OCI-LY3 (cell line): ENCODE measurements at regions not wholly inside any gene's neighbourhood (a gene's known extent, or its start where the extent isn't known, plus 50 kb on each side); places are given as distances from the start of the nearest gene placed in this dataset.

ENCODE experiments used
- H2AFZ ChIP-seq: fragments of 200-600, 300-600 bp; shearing (Covaris generic); 2 replicates; pipeline ENCODE4 v1.6.0; 2014; ENCODE audit warnings: antibody characterized with exemption, low read depth, low read length
- H3K27ac ChIP-seq: fragments of 200-600, 300-600 bp; sonication (generic); 2 replicates; pipeline ENCODE4 v1.5.1; 2014; ENCODE audit warnings: mild to moderate bottlenecking, low read length, moderate library complexity, mixed read lengths
- H3K27me3 ChIP-seq: fragments of 200-600, 300-600 bp; sonication (generic); 2 replicates; pipeline ENCODE4 v1.6.1; 2014; ENCODE audit warnings: low read depth, low read length, mixed read lengths
- H3K36me3 ChIP-seq: fragments of 200-600, 300-600 bp; sonication (generic); replicated peaks from 2 replicates; pipeline ENCODE3; 2014; ENCODE audit warnings: low read depth, low read length, mixed read lengths
- H3K4me1 ChIP-seq: fragments of 300-600, 200-600 bp; sonication (generic); 2 replicates; pipeline ENCODE4 v1.6.1; 2014; ENCODE audit warnings: low read length, mixed read lengths
- H3K4me2 ChIP-seq: fragments of 200-600, 300-600 bp; sonication (generic); 2 replicates; pipeline ENCODE4 v1.6.1; 2014; ENCODE audit warnings: low read length, mixed read lengths
- H3K4me3 ChIP-seq: fragments of 300-600, 200-600 bp; sonication (generic); 2 replicates; pipeline ENCODE4 v1.5.1; 2014; ENCODE audit warnings: antibody characterized with exemption, mild to moderate bottlenecking, low read length, moderate library complexity
- H3K79me2 ChIP-seq: fragments of 300-600, 200-600 bp; shearing (Covaris generic); 2 replicates; pipeline ENCODE4 v1.6.1; 2014; ENCODE audit warnings: mild to moderate bottlenecking, low read length, mixed read lengths
- H3K9ac ChIP-seq: fragments of 300-600, 200-600 bp; shearing (Covaris generic); 2 replicates; pipeline ENCODE4 v1.6.0; 2014; ENCODE audit warnings: mild to moderate bottlenecking, low read length, moderate library complexity
- H3K9me3 ChIP-seq: fragments of 200-600, 300-600 bp; shearing (Covaris generic); 2 replicates; pipeline ENCODE4 v1.6.1; 2014; ENCODE audit warnings: low read length, mixed read lengths; ENCODE audit not compliant: insufficient read depth
- H4K20me1 ChIP-seq: fragments of 200-600, 300-600 bp; sonication (generic); 2 replicates; pipeline ENCODE4 v1.6.1; 2016; ENCODE audit warnings: low read length, mixed read lengths; ENCODE audit not compliant: insufficient read depth
- EZH2phosphoT487 ChIP-seq: fragments of 200-600 bp; shearing (Covaris generic); IDR thresholded peaks from 2 replicates; pipeline ENCODE4 v1.6.1; 2018; ENCODE audit warnings: antibody characterized with exemption, mixed run types, low read depth
- TF ChIP-seq, protein P1 (sequence below): fragments of 200-600, 300-600 bp; sonication (generic); IDR thresholded peaks from 2 replicates; pipeline ENCODE4 v1.5.1; 2014; ENCODE audit warnings: antibody characterized with exemption, low read length, low read depth

DNA sequence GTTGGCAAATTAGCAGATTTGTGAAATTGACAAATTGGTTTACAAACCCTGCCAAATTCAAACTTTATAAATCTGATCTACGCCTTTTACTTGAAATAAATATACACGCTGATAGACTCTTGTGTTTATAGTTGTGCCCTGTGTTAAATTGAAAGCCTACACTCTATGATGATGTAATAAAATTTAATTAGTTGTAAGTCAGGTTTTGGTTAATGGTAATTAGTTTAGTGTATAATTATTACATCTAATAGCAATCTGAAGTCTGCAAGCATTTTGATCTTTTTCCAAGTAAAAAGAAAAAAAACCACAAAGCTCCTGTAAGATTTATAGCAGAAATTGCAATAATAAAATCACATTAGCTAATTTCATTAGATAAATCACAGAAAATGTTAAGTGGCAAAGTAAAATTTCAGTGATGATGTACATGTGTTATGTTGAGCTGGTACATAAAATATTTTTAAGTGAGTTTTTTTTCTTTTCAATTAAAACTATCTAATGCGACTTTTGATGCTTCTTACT is 72.7 kb upstream of the TENM3 start:
- Histone ChIP-seq H3K79me2 (no peaks in the 10 kb centered on the region), H4K20me1 (no peaks in the 10 kb centered on the region), H2AFZ (no peak overlapping the region), H3K4me1 (no peaks in the 10 kb centered on the region), H3K9ac (no peak overlapping the region), H3K4me2 (no peak overlapping the region), H3K9me3 (no peaks in the 10 kb centered on the region), H3K36me3 (no peaks in the 10 kb centered on the region), H3K4me3 (no peak overlapping the region), H3K27ac (no peak overlapping the region), H3K27me3 (no peaks in the 10 kb centered on the region)
- TF ChIP-seq EZH2phosphoT487 = no peak
- TF ChIP-seq, protein P1, sequence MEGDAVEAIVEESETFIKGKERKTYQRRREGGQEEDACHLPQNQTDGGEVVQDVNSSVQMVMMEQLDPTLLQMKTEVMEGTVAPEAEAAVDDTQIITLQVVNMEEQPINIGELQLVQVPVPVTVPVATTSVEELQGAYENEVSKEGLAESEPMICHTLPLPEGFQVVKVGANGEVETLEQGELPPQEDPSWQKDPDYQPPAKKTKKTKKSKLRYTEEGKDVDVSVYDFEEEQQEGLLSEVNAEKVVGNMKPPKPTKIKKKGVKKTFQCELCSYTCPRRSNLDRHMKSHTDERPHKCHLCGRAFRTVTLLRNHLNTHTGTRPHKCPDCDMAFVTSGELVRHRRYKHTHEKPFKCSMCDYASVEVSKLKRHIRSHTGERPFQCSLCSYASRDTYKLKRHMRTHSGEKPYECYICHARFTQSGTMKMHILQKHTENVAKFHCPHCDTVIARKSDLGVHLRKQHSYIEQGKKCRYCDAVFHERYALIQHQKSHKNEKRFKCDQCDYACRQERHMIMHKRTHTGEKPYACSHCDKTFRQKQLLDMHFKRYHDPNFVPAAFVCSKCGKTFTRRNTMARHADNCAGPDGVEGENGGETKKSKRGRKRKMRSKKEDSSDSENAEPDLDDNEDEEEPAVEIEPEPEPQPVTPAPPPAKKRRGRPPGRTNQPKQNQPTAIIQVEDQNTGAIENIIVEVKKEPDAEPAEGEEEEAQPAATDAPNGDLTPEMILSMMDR = no peak

DNA sequence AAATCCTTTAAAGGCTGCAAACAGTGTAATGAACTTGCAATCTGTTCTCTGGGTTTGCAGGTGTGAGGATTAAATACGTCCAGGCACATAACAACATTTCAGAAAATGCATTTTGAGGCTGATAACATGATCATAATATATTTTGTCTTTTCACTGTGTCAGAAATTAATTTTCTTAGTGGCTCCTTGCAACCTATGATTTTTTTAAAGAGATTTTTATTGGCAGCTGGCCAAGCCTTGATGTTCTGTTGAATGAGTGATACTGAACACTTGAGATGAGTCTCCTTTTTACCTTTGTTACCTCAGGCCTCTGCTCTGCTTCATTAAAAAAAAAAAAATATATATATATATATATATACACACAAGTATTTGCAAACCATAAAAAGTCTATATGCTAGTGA is 68.2 kb upstream of the TENM3 start:
- no peaks in the 10 kb centered on the region for H3K4me1 ChIP-seq
- no peaks in the 10 kb centered on the region for H3K9me3 ChIP-seq
- H4K20me1 ChIP-seq = no peaks in the 10 kb centered on the region
- H3K27me3 ChIP-seq = no peaks in the 10 kb centered on the region
- no peak overlapping the region for H3K9ac ChIP-seq
- no peak overlapping the region for H3K4me2 ChIP-seq
- no peaks in the 10 kb centered on the region for H3K79me2 ChIP-seq
- no peaks in the 10 kb centered on the region for H3K36me3 ChIP-seq
- no peak overlapping the region for H3K27ac ChIP-seq
- no peak overlapping the region for H3K4me3 ChIP-seq
- no peak for TF ChIP-seq EZH2phosphoT487
- no peak overlapping the region for H2AFZ ChIP-seq

DNA sequence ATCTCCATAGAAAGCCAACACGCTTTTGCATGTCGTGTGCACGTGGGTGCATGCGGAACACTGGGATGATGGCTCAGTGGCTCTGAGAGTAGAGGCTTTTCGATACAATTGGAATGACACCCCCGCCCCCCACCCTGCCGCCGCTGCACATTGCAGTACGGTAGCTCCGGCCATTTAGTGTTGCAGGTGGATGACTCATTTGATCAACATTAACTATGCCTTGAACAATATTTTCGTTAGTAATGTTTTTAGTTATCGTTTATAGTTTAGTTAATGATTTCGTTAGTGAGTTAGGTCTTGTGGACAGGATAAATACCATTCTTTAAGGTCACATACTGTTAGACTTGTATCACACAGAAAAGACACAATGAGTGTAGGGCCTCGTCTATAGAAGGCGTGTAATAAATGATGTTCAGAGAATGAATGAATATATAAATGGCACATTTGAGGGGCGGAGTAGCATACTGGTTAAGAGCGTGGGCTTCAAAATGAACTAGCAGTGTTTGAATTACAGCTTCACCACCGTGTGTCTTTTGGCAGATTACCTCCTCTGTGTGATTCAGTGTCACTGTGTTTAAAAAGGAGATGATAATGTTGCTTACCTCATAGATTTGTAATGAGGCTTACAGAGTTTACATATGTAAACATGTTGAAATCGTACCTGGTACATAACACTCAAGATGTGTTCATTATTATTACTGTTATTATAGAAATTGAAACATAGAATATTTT is 67.2 kb upstream of the TENM3 start:
- H3K4me3 ChIP-seq = no peak overlapping the region
- no peaks in the 10 kb centered on the region for H3K36me3 ChIP-seq
- no peaks in the 10 kb centered on the region for H3K4me1 ChIP-seq
- TF ChIP-seq EZH2phosphoT487 = no peak
- H4K20me1 ChIP-seq = no peaks in the 10 kb centered on the region
- H2AFZ ChIP-seq = no peak overlapping the region
- H3K9ac ChIP-seq = no peak overlapping the region
- H3K79me2 ChIP-seq = no peaks in the 10 kb centered on the region
- H3K4me2 ChIP-seq = no peak overlapping the region
- H3K9me3 ChIP-seq = no peaks in the 10 kb centered on the region
- no peak overlapping the region for H3K27ac ChIP-seq
- H3K27me3 ChIP-seq = no peaks in the 10 kb centered on the region

DNA sequence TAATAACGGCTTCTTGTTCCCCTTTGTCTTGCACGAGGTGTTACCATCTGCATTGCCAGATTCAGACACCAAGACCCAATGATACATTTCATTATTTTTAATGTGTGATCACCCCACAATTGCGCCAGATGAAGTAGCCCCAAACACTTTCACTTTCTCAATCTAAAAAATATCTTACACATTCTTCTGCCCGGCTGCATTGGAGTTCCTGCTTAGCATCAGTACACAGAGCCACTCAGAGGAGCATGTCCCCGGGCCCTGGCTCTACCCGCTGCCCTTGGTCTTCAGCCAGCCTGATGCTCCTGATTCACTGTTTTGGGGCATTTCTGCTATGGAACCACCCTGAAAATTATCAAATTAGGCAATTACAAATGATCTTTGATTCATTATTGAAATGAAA is 66.0 kb upstream of the TENM3 start:
- Histone ChIP-seq H3K27ac (no peak overlapping the region), H3K4me3 (no peak overlapping the region), H3K9ac (no peak overlapping the region), H3K4me2 (no peak overlapping the region), H2AFZ (no peak overlapping the region), H3K4me1 (no peaks in the 10 kb centered on the region), H4K20me1 (no peaks in the 10 kb centered on the region), H3K27me3 (no peaks in the 10 kb centered on the region), H3K9me3 (no peaks in the 10 kb centered on the region), H3K36me3 (no peaks in the 10 kb centered on the region), H3K79me2 (no peaks in the 10 kb centered on the region)
- no peak for TF ChIP-seq EZH2phosphoT487
- TF ChIP-seq, protein P1 = no peak

DNA sequence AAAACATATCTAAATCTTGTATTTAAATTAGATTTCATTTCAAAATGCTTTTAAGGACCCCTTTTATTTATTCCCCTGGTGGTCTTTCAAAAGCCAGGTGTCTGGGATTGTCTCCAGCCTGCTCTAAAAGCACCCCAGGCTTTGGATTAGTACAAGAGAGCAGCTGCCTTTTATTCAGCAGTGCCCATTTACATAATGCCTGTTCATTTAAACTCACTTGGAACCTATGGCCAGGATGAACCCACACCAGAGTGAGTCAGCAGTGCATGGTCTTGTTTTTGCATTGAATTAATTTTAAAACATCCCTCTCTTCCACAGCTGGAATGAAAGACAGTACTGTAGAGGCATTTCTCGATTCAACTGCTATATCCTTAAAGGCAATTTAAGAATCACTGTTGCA is 64.1 kb upstream of the TENM3 start:
- Histone ChIP-seq H3K9me3 (no peaks in the 10 kb centered on the region), H3K9ac (no peak overlapping the region)

More for the DNA sequence above, 64.1 kb upstream of the TENM3 start:
- Histone ChIP-seq H4K20me1 (no peaks in the 10 kb centered on the region), H3K27ac (no peak overlapping the region), H3K4me2 (no peak overlapping the region), H3K27me3 (no peaks in the 10 kb centered on the region), H3K79me2 (no peaks in the 10 kb centered on the region), H3K4me1 (no peaks in the 10 kb centered on the region), H2AFZ (no peak overlapping the region), H3K4me3 (no peak overlapping the region), H3K36me3 (no peaks in the 10 kb centered on the region)
- TF ChIP-seq EZH2phosphoT487 = no peak
- TF ChIP-seq, protein P1 = no peak
